HT1080 (cell line): ENCODE measurements at regions not wholly inside any gene's neighbourhood (a gene's known extent, or its start where the extent isn't known, plus 50 kb on each side); places are given as distances from the start of the nearest gene placed in this dataset.
"Not testable (repeated sequence)": the region's sequence is repeated elsewhere in the genome, so short reads cannot be mapped to it uniquely, and the experiment has no call there.

Experiments used
- DNase-seq: peaks from one replicate; pipeline ENCODE4 v3.0.0-alpha.2; 2015; ENCODE audit warnings: low read depth

GRCh38 chr22:36088292-36088691 is 59.7 kb upstream of the RBFOX2 start:
- no peak for DNase-seq

DNA sequence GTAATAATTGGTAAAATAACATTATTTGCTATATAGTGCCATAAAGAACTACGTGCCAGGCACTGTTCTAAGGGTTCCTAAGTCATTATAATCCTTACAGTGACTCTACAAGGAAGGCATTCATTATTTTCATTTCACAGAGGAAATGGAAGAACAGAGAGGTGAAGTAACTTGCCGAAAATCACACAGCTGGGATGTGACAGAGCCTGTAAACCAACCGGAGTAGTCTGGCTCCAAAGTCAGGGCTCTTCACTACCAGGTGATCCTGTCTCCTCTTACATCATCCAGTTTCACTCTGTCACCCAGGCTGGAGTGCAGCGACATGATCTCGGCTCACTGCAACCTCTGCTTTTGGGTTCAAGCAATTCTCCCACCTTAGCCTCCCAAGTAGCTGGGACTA is 59.2 kb upstream of the RBFOX2 start:
- DNase-seq: no peak

GRCh38 chr22:36086629-36087254 is 58.1 kb upstream of the RBFOX2 start:
- DNase-seq: no peak

DNA sequence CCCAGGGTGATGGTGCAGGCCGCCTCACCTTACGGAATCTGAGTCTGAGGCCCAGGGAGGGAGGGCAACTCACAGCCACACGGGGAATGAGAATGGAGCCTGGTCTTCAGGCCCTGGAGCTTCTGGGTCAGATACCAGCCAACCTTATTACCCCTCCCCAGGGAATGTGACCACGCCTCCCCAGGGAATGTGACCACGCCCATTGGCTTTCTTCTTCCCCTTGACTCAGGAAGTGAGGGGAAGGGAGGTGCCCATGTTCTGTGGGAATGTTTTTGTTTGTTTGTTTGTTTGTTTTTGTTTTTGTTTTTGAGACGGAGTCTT is 57.5 kb upstream of the RBFOX2 start:
- no peak for DNase-seq

- no peak for DNase-seq
Observed at GRCh38 chr22:36085476-36086169, 57.0 kb upstream of the RBFOX2 start.

DNA sequence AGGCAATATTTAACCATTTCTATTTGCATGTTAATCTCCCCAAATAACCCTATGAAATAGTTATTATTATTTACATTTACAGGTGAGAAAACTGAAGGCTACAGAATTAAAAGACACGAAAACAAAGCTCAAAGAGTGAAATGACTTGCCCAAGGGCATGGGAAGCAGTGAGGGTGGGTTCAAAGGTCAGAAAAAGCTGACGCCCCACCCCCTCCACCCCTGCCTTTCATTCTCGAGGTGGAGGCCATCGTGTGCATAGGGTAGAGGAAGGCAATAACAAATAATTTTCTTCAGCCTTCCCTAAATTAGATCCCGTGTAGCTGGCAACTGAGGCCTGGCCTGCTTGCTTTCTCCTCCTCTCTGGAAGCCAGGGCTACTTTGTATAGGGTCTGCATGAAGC is 56.1 kb upstream of the RBFOX2 start:
- no peak for DNase-seq

DNA sequence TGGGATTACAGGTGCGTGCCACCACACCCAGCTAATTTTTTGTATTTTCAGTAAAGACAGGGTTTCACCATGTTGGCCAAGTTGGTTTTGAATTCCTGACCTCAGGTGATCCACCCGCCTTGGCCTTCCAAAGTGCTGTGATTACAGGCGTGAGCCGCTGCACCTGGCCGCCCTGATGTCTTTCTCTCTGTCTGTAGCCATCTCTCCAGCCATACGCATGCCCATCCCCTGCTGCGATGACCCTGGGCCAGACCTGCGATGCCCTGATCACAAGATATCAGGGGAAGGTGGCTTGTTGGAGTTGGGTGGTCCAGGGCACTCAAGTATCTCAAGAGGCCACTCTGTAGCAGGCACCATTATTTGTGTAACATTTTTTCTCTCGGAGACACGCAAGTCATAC is 54.4 kb upstream of the RBFOX2 start:
- DNase-seq: no peak

DNA sequence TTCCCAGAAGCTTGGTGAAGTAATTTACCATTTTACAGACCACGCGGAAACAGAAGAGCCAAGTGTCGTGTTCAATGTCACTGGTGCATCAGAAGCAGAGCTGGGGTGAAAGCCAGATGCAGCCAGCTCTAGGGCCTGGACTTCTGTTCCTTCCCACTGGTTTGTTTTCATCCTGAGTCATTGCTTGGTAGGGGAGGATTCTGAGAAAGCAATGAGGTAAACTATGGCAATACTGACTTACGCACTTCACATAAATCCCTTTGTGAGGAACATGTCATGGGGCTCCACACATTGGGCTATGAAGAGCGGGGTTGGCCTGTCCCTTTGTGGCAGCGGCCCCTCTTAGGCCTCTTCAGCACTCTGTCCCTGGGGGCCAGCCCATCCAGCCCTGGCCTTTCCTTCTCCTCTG is 52.4 kb upstream of the RBFOX2 start:
- DNase-seq: peak; percentile 67

GRCh38 chr22:36080281-36080680 is 51.7 kb upstream of the RBFOX2 start:
- not testable (repeated sequence) for DNase-seq

- DNase-seq: no peak
Observed at GRCh38 chr22:36079041-36079440, 50.4 kb upstream of the RBFOX2 start.
